ENCODE measurements at regions not wholly inside any gene's neighbourhood (a gene's known extent, or its start where the extent isn't known, plus 50 kb on each side); places are given as distances from the start of the nearest gene placed in this dataset.
"Not testable (repeated sequence)": the region's sequence is repeated elsewhere in the genome, so short reads cannot be mapped to it uniquely, and the experiment has no call there.

GRCh38 chr5:99275128-99275527 is 346.3 kb upstream of the CHD1 start:
- no peak for DNase-seq

GRCh38 chr5:99272576-99272975 is 343.8 kb upstream of the CHD1 start:
- DNase-seq, result no peak

GRCh38 chr5:99258819-99259218 is 330.0 kb upstream of the CHD1 start:
- no peak for DNase-seq

GRCh38 chr5:99248066-99248465 is 319.3 kb upstream of the CHD1 start:
- no peak for DNase-seq

- no peak for DNase-seq
Observed at GRCh38 chr5:99247346-99247745, 318.5 kb upstream of the CHD1 start.

GRCh38 chr5:99243111-99243510 is 314.3 kb upstream of the CHD1 start:
- no peak for DNase-seq

- no peak for DNase-seq
Observed at GRCh38 chr5:99239826-99240360, 311.1 kb upstream of the CHD1 start.

- no peak for DNase-seq
Observed at GRCh38 chr5:99191206-99191745, 262.5 kb upstream of the CHD1 start.

GRCh38 chr5:99187611-99188010 is 258.8 kb upstream of the CHD1 start:
- DNase-seq, result peak; percentile 2

GRCh38 chr5:99179206-99179605 is 250.4 kb upstream of the CHD1 start:
- no peak for DNase-seq

- no peak for DNase-seq
Observed at GRCh38 chr5:99177796-99178195, 249.0 kb upstream of the CHD1 start.

- DNase-seq, result no peak
Observed at GRCh38 chr5:99176186-99176585, 247.4 kb upstream of the CHD1 start.

- no peak for DNase-seq
Observed at GRCh38 chr5:99169309-99169708, 240.5 kb upstream of the CHD1 start.

GRCh38 chr5:99161538-99161937 is 232.7 kb upstream of the CHD1 start:
- DNase-seq, result not testable (repeated sequence)

GRCh38 chr5:99156688-99157087 is 227.9 kb upstream of the CHD1 start:
- DNase-seq, result no peak

GRCh38 chr5:99143283-99143795 is 214.5 kb upstream of the CHD1 start:
- not testable (repeated sequence) for DNase-seq

GRCh38 chr5:99141534-99142128 is 212.8 kb upstream of the CHD1 start:
- DNase-seq, result no peak

GRCh38 chr5:99138911-99139310 is 210.1 kb upstream of the CHD1 start:
- no peak for DNase-seq

- DNase-seq, result no peak
Observed at GRCh38 chr5:99133921-99134320, 205.1 kb upstream of the CHD1 start.

GRCh38 chr5:99129768-99130501 is 201.1 kb upstream of the CHD1 start:
- no peak for DNase-seq

- no peak for DNase-seq
Observed at GRCh38 chr5:99122976-99123375, 194.2 kb upstream of the CHD1 start.

- no peak for DNase-seq
Observed at GRCh38 chr5:99119326-99119725, 190.5 kb upstream of the CHD1 start.

GRCh38 chr5:99116526-99116925 is 187.7 kb upstream of the CHD1 start:
- no peak for DNase-seq

GRCh38 chr5:99109894-99110293 is 181.1 kb upstream of the CHD1 start:
- no peak for DNase-seq

All from activated CD4-positive, alpha-beta T cell treated with anti-CD3 and anti-CD28 coated beads, Interleukin-2, amount 50 U/mL, for 16 hours (primary cell).